ENCODE measurements at regions not wholly inside any gene's neighbourhood (a gene's known extent, or its start where the extent isn't known, plus 50 kb on each side); places are given as distances from the start of the nearest gene placed in this dataset.

- no peak overlapping the region for H3K27ac ChIP-seq
- no peak for TF ChIP-seq CTCF (conservative IDR thresholded peaks at IDR 0.05)
These were observed 222.8 kb downstream of the ADAMTS9 start for GRCh38 chr3:64464955-64465354.

- TF ChIP-seq CTCF (conservative IDR thresholded peaks at IDR 0.05) = no peak
- no peak overlapping the region for H3K27ac ChIP-seq
These were observed 223.8 kb downstream of the ADAMTS9 start for GRCh38 chr3:64463981-64464380.

- no peak for TF ChIP-seq CTCF (conservative IDR thresholded peaks at IDR 0.05)
- H3K27ac ChIP-seq = no peak overlapping the region
These were observed 225.6 kb downstream of the ADAMTS9 start for GRCh38 chr3:64462203-64462602.

- TF ChIP-seq CTCF (conservative IDR thresholded peaks at IDR 0.05) = no peak
- H3K27ac ChIP-seq = no peak overlapping the region
These were observed 226.9 kb downstream of the ADAMTS9 start for GRCh38 chr3:64460877-64461276.

GRCh38 chr3:64460141-64460730 lies 227.6 kb downstream of the ADAMTS9 start:
- TF ChIP-seq CTCF (conservative IDR thresholded peaks at IDR 0.05) = no peak

GRCh38 chr3:64459711-64460110 lies 228.1 kb downstream of the ADAMTS9 start:
- no peak for TF ChIP-seq CTCF (conservative IDR thresholded peaks at IDR 0.05)
- no peak overlapping the region for H3K27ac ChIP-seq

More at GRCh38 chr3:64460141-64460730, 227.6 kb downstream of the ADAMTS9 start:
- no peak overlapping the region for H3K27ac ChIP-seq

GRCh38 chr3:64457811-64458210 lies 230.0 kb downstream of the ADAMTS9 start:
- no peak overlapping the region for H3K27ac ChIP-seq
- TF ChIP-seq CTCF (conservative IDR thresholded peaks at IDR 0.05) = no peak
